ENCODE measurements at regions not wholly inside any gene's neighbourhood (a gene's known extent, or its start where the extent isn't known, plus 50 kb on each side); places are given as distances from the start of the nearest gene placed in this dataset.

DNA sequence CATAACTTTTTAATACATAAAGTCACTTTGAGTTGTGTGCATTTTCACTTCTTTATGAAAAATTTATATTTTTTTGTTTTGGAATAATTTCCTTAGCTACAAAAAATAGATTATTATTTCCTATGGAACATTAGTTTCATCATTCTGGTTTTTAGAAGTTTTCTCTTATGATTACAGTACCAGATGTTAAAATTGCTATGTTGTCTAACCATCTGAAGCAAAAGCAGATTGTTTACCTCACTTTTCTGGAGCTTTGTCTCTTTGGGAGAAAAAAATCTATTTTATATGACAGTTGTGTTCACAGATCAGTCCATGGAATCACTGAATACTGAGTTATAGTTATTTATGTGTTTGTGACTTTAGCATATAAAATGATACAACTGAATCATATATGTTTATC is 708.9 kb upstream of the RIOK2 start:
- TF ChIP-seq, protein P1, sequence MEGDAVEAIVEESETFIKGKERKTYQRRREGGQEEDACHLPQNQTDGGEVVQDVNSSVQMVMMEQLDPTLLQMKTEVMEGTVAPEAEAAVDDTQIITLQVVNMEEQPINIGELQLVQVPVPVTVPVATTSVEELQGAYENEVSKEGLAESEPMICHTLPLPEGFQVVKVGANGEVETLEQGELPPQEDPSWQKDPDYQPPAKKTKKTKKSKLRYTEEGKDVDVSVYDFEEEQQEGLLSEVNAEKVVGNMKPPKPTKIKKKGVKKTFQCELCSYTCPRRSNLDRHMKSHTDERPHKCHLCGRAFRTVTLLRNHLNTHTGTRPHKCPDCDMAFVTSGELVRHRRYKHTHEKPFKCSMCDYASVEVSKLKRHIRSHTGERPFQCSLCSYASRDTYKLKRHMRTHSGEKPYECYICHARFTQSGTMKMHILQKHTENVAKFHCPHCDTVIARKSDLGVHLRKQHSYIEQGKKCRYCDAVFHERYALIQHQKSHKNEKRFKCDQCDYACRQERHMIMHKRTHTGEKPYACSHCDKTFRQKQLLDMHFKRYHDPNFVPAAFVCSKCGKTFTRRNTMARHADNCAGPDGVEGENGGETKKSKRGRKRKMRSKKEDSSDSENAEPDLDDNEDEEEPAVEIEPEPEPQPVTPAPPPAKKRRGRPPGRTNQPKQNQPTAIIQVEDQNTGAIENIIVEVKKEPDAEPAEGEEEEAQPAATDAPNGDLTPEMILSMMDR (tag by site-specific recombination; IDR thresholded peaks at IDR 0.05): no peak
- no peak for TF ChIP-seq YY1 (tag by site-specific recombination; IDR thresholded peaks at IDR 0.05)
- TF ChIP-seq, protein P2, sequence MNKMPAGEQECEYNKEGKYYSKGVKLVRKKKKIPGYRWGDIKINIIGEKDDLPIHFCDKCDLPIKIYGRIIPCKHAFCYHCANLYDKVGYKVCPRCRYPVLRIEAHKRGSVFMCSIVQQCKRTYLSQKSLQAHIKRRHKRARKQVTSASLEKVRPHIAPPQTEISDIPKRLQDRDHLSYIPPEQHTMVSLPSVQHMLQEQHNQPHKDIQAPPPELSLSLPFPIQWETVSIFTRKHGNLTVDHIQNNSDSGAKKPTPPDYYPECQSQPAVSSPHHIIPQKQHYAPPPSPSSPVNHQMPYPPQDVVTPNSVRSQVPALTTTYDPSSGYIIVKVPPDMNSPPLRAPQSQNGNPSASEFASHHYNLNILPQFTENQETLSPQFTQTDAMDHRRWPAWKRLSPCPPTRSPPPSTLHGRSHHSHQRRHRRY (tag by site-specific recombination; IDR thresholded peaks at IDR 0.05): no peak
- TF ChIP-seq, protein P3, sequence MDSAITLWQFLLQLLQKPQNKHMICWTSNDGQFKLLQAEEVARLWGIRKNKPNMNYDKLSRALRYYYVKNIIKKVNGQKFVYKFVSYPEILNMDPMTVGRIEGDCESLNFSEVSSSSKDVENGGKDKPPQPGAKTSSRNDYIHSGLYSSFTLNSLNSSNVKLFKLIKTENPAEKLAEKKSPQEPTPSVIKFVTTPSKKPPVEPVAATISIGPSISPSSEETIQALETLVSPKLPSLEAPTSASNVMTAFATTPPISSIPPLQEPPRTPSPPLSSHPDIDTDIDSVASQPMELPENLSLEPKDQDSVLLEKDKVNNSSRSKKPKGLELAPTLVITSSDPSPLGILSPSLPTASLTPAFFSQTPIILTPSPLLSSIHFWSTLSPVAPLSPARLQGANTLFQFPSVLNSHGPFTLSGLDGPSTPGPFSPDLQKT (IDR thresholded peaks at IDR 0.05; ENCODE audit: borderline replicate concordance, low read depth, low read length): no peak
- TF ChIP-seq ZNF23 (tag by site-specific recombination; IDR thresholded peaks at IDR 0.05; ENCODE audit: borderline replicate concordance): no peak
- TF ChIP-seq ZNF184 (tag by site-specific recombination; IDR thresholded peaks at IDR 0.05): no peak
- TF ChIP-seq ZNF530 (tag by site-specific recombination; IDR thresholded peaks at IDR 0.05; ENCODE audit: low read depth): no peak
- no peak for TF ChIP-seq ZBTB20 (tag by site-specific recombination; IDR thresholded peaks at IDR 0.05)
- TF ChIP-seq, protein P4, sequence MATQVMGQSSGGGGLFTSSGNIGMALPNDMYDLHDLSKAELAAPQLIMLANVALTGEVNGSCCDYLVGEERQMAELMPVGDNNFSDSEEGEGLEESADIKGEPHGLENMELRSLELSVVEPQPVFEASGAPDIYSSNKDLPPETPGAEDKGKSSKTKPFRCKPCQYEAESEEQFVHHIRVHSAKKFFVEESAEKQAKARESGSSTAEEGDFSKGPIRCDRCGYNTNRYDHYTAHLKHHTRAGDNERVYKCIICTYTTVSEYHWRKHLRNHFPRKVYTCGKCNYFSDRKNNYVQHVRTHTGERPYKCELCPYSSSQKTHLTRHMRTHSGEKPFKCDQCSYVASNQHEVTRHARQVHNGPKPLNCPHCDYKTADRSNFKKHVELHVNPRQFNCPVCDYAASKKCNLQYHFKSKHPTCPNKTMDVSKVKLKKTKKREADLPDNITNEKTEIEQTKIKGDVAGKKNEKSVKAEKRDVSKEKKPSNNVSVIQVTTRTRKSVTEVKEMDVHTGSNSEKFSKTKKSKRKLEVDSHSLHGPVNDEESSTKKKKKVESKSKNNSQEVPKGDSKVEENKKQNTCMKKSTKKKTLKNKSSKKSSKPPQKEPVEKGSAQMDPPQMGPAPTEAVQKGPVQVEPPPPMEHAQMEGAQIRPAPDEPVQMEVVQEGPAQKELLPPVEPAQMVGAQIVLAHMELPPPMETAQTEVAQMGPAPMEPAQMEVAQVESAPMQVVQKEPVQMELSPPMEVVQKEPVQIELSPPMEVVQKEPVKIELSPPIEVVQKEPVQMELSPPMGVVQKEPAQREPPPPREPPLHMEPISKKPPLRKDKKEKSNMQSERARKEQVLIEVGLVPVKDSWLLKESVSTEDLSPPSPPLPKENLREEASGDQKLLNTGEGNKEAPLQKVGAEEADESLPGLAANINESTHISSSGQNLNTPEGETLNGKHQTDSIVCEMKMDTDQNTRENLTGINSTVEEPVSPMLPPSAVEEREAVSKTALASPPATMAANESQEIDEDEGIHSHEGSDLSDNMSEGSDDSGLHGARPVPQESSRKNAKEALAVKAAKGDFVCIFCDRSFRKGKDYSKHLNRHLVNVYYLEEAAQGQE (tag by site-specific recombination; IDR thresholded peaks at IDR 0.05): no peak
- TF ChIP-seq, protein P5, sequence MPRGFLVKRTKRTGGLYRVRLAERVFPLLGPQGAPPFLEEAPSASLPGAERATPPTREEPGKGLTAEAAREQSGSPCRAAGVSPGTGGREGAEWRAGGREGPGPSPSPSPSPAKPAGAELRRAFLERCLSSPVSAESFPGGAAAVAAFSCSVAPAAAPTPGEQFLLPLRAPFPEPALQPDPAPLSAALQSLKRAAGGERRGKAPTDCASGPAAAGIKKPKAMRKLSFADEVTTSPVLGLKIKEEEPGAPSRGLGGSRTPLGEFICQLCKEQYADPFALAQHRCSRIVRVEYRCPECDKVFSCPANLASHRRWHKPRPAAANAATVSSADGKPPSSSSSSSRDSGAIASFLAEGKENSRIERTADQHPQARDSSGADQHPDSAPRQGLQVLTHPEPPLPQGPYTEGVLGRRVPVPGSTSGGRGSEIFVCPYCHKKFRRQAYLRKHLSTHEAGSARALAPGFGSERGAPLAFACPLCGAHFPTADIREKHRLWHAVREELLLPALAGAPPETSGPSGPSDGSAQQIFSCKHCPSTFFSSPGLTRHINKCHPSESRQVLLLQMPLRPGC (tag by site-specific recombination; IDR thresholded peaks at IDR 0.05): no peak
- no peak for TF ChIP-seq ZNF623 (tag by site-specific recombination; IDR thresholded peaks at IDR 0.05)
